Left ventricle myocardium inferior (tissue), 1 donor: ENCODE measurements at regions not wholly inside any gene's neighbourhood (a gene's known extent, or its start where the extent isn't known, plus 50 kb on each side); places are given as distances from the start of the nearest gene placed in this dataset.

ENCODE experiments used
- DNase-seq: peaks from one replicate; pipeline ENCODE4 v3.0.0-alpha.2; 2020
- H3K27ac ChIP-seq: fragments of 200-600 bp; replicated peaks from 2 replicates; pipeline ENCODE4 v1.8.0; 2021
- H3K27me3 ChIP-seq: fragments of 200-600 bp; 2 replicates; pipeline ENCODE4 v1.8.0; 2021; ENCODE audit warnings: low read depth
- H3K36me3 ChIP-seq: fragments of 200-600 bp; 2 replicates; pipeline ENCODE4 v1.8.0; 2021
- H3K4me1 ChIP-seq: fragments of 200-600 bp; 2 replicates; pipeline ENCODE4 v1.8.0; 2021
- H3K4me3 ChIP-seq: fragments of 200-600 bp; 2 replicates; pipeline ENCODE4 v1.8.0; 2021; ENCODE audit warnings: mild to moderate bottlenecking, moderate library complexity
- H3K9me3 ChIP-seq: fragments of 200-600 bp; replicated peaks from 2 replicates; pipeline ENCODE4 v1.8.0; 2021
- intact Hi-C: fragments of 100-400 bp; cut with micrococcal nuclease; formaldehyde crosslinking; loops from one replicate; pipeline ENCODE4 v1.11.0; 2022
- TF ChIP-seq, protein P1 (sequence below): fragments of 200-600 bp; IDR thresholded peaks from 2 replicates; pipeline ENCODE4 v1.8.0; 2021; ENCODE audit warnings: antibody characterized with exemption, mild to moderate bottlenecking, borderline replicate concordance
- donor health status: DM: no; HTN: yes; CAD: no; lungs with severe emphysema.

- Histone ChIP-seq H3K9me3 (no peaks in the 10 kb centered on the region), H3K27ac (no peak overlapping the region), H3K4me3 (no peak overlapping the region), H3K36me3 (no peaks in the 10 kb centered on the region), H3K4me1 (no peaks in the 10 kb centered on the region), H3K27me3 (no peaks in the 10 kb centered on the region)
- intact Hi-C loops: no loop called here
- DNase-seq: no peak
- TF ChIP-seq, protein P1, sequence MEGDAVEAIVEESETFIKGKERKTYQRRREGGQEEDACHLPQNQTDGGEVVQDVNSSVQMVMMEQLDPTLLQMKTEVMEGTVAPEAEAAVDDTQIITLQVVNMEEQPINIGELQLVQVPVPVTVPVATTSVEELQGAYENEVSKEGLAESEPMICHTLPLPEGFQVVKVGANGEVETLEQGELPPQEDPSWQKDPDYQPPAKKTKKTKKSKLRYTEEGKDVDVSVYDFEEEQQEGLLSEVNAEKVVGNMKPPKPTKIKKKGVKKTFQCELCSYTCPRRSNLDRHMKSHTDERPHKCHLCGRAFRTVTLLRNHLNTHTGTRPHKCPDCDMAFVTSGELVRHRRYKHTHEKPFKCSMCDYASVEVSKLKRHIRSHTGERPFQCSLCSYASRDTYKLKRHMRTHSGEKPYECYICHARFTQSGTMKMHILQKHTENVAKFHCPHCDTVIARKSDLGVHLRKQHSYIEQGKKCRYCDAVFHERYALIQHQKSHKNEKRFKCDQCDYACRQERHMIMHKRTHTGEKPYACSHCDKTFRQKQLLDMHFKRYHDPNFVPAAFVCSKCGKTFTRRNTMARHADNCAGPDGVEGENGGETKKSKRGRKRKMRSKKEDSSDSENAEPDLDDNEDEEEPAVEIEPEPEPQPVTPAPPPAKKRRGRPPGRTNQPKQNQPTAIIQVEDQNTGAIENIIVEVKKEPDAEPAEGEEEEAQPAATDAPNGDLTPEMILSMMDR: no peak
Measured at GRCh38 chr2:145351864-145352425, 832.0 kb upstream of the ZEB2 start.

- intact Hi-C loops: no loop called here
- Histone ChIP-seq H3K4me1 (no peaks in the 10 kb centered on the region), H3K9me3 (no peaks in the 10 kb centered on the region), H3K4me3 (no peak overlapping the region), H3K27me3 (no peaks in the 10 kb centered on the region), H3K27ac (no peak overlapping the region), H3K36me3 (no peaks in the 10 kb centered on the region)
- DNase-seq: no peak
- TF ChIP-seq, protein P1: no peak
Measured at GRCh38 chr2:145350011-145350410, 830.1 kb upstream of the ZEB2 start.

- H3K36me3 ChIP-seq: no peaks in the 10 kb centered on the region
- H3K27me3 ChIP-seq: no peaks in the 10 kb centered on the region
- H3K4me1 ChIP-seq: no peaks in the 10 kb centered on the region
- H3K4me3 ChIP-seq: no peak overlapping the region
- TF ChIP-seq, protein P1: no peak
- no peak for DNase-seq
- no peaks in the 10 kb centered on the region for H3K9me3 ChIP-seq
- intact Hi-C loops: no loop called here
- no peak overlapping the region for H3K27ac ChIP-seq
Measured at GRCh38 chr2:145344076-145344724, 824.3 kb upstream of the ZEB2 start.

- intact Hi-C loops: no loop called here
- Histone ChIP-seq H3K27me3 (no peaks in the 10 kb centered on the region), H3K27ac (no peak overlapping the region), H3K9me3 (no peaks in the 10 kb centered on the region), H3K4me1 (no peaks in the 10 kb centered on the region), H3K4me3 (no peak overlapping the region), H3K36me3 (no peaks in the 10 kb centered on the region)
- no peak for DNase-seq
- TF ChIP-seq, protein P1: no peak
Measured at GRCh38 chr2:145343287-145343686, 823.4 kb upstream of the ZEB2 start.

DNA sequence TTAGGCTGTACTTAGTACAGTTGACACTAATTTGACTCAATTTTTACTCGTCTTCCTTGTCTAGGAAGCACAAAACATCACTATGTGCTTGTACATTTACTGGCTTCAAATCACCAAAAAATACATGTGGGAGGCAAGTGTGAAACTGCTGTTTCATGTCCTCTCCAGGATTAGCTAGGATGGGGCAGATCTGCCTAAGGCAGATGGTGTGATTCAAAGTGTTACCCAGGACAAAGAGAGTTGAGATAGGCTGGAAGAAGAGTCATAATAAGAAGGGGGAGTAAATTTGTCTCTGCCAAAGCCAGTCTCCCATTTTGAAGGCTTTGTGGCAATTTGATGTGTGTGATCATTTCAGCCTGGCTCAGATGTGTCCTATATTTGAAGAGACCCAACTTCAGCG lies 821.6 kb upstream of the ZEB2 start:
- no peaks in the 10 kb centered on the region for H3K9me3 ChIP-seq
- no peak overlapping the region for H3K4me3 ChIP-seq
- H3K27me3 ChIP-seq: no peaks in the 10 kb centered on the region
- TF ChIP-seq, protein P1: no peak
- H3K27ac ChIP-seq: no peak overlapping the region
- no peaks in the 10 kb centered on the region for H3K4me1 ChIP-seq
- no peaks in the 10 kb centered on the region for H3K36me3 ChIP-seq
- intact Hi-C loops: no loop called here
- no peak for DNase-seq
